DMS153 treated with DMSO at 0.1 percent for 48 hours (cell line): ENCODE measurements at regions not wholly inside any gene's neighbourhood (a gene's known extent, or its start where the extent isn't known, plus 50 kb on each side); places are given as distances from the start of the nearest gene placed in this dataset.

Experiments used
- DNase-seq: peaks from one replicate; lab custom pipeline; 2025; ENCODE audit not compliant: unreplicated experiment; lab: John Stamatoyannopoulos, UW

- DNase-seq: no peak
Measured at GRCh38 chr5:40080191-40080590, 599.5 kb upstream of the PTGER4 start.

DNA sequence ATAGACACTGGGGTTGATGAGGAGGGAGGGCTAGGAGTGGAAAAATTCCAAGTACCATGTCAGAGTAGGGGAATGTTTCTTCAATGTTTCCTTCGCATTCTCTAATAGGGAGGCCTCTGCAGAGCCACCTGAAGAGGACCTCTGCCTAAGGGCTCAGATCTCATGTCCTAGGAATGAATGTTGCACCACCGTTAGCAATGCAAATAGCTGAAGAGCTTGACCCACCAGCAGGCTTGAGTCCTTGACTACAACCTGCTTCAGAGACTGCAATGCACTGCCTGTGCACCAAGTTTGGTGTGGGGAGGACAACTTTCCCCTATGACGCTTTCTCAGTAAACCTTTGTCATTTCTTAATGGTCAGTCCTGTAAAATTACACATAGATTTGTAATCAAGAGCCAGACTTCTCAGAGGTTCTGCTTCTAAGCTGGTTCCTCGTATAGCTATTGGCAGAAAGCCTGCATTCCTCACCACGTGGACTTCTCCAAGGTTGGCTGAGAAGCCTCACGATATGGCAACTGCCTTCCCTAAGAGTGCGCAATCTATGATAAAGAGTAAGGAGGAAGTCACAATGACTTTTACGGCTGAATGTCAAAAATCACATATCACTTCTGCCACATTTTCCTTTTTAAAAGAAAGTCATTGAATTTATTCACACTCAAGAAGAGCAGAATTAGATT is 600.7 kb upstream of the PTGER4 start:
- DNase-seq: no peak

DNA sequence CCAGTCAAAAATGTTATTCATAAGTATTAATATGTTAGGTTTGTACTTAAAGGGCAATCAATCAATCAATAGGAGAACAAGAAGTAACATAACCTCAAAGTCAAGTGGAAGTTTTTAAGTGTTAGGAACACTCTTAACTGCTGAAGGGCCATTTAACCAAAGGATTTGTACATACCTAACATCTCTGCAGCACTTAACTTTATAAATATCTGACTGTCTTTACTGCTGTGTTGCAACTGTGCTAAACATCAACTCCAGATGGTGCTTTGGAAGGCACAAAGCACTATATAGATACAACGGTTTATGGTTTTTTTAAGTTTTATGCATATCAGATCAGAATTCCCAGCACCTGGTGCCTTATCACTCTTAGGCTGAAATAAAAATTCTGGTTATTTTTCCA is 604.9 kb upstream of the PTGER4 start:
- DNase-seq: no peak

DNA sequence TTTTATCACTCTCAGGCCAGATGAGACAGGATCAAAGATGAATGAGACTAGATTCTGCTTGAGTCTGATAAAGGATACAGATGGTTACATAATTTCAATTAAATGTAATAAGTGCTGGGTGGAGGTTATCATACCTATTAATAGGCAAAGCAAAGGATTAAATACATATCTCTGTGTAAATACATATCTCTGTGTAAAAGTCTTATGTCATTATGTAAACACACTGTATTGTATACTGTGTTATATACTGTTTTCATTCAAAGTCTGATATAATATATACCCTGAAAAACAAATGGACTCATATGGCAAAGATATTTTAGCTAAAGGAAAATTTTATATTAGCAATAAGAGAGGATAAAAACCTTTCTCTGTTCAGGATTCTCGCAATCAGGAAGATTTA is 605.8 kb upstream of the PTGER4 start:
- no peak for DNase-seq

- no peak for DNase-seq
Measured at GRCh38 chr5:40071870-40072269, 607.8 kb upstream of the PTGER4 start.

DNA sequence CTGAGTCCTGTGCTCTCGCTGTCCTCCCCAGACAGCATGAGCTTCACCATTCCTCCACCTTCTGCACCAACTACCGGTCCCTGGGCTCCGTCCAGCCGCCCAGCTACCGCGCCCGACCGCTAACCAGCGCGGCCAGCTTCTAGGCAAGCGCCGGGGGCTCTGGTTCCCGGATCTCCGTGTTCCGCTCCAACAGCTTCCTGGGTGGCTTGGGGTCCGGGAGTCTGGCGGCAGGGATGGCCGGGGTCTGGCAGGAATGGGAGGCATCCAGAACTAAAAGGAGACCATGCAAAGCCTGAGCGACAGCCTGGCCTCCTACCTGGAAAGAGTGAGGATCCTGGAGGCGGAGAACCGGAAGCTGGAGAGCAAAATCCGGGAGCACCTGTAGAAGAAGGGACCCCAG is 613.1 kb upstream of the PTGER4 start:
- DNase-seq: no peak

GRCh38 chr5:40052808-40053207 is 626.9 kb upstream of the PTGER4 start:
- DNase-seq: no peak

DNA sequence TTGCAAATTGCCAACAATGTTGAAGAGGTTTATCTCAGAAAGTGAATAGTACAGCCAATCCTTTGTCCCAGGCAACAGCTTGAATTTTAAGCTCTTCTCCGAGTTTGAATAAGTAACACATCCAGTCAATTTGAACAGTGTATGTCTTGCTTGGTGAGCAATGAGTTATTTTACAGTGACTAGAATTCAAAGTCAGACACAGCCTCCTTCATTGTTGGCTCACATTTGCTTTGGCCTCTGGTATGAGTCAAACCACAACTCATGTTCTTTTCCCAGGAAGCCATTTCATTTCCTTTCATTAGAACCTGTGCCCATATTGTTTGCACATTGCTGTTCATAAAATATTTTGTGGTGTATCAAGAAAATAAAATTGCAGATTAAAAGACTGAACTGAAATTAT is 622.0 kb upstream of the DAB2 start:
- no peak for DNase-seq

DNA sequence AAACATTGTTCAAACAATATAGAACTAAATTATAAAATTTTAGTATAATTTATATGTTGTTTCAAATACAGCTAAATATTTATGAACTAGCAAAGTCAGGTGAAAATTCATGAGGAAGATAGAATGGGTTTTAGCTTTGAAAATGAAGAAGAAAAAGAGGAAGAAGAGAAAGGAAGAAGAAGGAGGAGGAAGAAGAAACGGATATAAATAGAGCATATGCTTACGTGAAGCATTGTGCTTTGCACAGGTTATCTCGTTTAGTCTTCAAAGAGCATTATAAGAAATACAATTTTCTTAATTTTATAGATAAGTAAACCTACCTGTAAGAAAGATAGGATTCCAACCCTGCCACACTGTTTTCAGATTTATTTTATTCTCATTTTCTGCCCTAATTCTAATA is 620.6 kb upstream of the DAB2 start:
- DNase-seq: no peak

DNA sequence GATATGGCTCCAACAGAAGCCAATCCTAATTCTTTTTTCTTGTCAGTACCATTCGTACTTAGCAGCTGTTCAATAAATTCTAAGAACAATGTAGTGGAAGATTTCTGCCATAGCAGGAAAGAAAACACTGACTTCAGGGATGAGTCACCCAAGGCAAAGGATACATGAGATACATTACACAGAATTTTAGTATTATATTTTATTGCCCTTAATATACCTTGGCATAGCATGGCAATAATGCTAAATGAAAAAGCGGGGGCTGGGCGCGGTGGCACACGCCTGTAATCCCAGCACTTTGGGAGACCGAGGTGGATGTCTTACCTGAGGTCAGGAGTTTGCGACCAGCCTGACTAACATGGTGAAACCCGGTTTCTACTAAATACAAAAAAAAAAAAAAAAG is 619.1 kb upstream of the DAB2 start:
- DNase-seq: no peak

DNA sequence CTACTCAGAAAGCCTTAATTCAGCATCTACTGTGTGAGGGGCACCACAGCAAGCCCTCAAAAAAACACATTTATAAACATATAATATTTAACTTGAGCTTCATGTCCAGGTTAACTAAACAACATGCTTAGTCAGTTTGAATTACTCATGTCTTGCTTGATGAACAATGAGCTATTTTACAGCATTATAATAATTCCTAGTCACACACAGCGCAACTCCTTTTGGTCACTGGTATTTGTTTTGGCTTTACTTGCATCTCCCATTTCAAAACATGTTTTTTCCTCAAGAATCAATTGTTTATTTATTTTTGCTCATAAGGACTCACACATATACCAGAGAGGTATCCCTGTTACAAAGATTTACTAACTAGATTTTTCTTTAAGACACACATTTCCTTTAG is 616.7 kb upstream of the DAB2 start:
- no peak for DNase-seq

GRCh38 chr5:40037713-40038112 is 612.9 kb upstream of the DAB2 start:
- no peak for DNase-seq

- DNase-seq: no peak
Measured at GRCh38 chr5:40034441-40034840, 609.7 kb upstream of the DAB2 start.

GRCh38 chr5:40033411-40033810 is 608.6 kb upstream of the DAB2 start:
- no peak for DNase-seq

DNA sequence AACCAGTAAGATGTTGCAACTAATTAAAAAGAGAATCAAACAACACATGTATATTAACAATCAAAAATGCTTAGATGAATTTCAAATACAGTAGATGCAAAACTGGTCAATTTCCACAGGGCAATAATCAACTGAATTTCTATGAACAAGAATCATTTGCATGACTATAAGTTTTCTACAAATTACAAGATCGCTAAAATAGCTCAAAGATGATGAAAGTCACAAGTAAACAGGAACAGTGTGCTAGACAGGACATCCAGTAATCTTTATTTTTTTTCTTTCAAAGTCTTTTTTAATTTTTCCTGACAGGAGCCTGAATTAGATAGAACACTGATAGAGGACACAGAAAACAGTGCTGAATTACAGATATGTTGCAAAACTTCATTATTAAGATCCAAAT is 608.2 kb upstream of the DAB2 start:
- no peak for DNase-seq

DNA sequence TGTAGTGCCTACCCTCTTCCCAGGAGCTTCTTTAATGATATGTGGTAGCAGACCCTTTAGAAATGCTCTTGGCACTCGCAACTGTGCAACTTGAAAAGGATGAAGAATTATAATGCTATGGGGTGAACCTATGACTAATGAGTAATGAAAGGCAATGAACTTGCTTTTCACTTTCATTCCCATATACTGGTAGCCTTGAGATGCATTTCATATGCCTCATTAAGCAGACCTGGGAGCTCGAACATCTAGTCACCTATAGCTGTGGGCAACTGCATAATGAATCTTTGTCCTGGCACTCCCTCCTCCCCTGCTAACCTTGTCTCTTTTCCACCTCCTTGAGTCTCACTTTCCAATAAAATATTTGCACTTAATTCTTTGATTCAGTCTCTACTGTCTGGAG is 605.9 kb upstream of the DAB2 start:
- no peak for DNase-seq

DNA sequence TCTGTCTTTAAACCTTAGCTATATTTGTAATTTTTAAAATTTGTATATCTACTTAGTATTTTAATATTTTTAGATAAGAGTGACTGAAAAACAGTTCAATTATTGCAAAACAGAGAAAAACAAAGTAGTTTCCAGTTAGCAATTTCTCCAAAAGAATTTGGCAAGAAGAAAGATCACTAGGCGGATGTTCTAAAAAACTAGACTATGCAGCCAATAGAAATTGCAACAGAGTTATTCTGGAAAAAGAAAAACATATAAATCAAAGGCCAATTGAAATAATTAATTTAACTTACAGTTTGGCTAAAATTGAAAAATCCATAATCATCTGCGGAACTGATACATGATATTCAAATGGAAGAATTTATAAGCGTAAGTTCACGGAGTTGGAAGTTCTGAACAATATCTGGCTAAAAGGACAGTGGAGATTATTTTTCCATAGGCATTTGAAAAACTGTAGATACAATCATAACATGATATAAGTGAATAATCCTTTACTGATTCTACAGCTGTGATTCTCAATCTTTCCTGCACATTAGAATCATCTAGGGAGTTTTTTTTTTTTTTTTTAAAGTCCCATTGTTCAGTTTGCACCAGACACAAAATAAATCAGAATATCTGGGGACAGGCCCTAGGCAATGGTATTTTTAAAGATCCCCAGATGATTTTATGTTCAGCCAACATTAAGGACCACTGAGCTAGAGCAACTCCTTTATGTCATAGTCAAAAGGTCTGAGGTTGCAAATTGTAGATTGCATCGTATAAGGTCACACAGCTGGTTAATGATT is 605.1 kb upstream of the DAB2 start:
- DNase-seq: no peak

GRCh38 chr5:40027400-40027799 is 602.6 kb upstream of the DAB2 start:
- DNase-seq: no peak

- no peak for DNase-seq
Measured at GRCh38 chr5:40025586-40025985, 600.8 kb upstream of the DAB2 start.

GRCh38 chr5:40022057-40022456 is 597.3 kb upstream of the DAB2 start:
- no peak for DNase-seq

DNA sequence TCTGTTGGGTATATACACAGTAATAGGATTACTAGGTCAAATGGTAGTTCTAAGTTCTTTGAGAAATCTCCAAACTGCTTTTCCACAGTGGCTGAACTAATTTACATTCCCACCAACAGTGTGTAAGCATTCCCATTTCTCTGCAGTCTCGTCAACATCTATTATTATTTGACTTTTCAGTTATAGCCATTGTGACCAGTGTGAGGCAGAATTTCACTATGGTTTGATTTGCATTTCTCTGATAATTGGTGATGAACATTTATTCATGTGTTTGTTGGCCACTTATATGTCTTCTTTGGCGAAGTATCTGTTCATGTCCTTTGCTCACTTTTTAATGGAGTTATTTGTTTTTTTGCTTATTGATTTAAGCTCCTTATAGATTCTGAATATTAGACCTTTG is 596.2 kb upstream of the DAB2 start:
- DNase-seq: no peak

DNA sequence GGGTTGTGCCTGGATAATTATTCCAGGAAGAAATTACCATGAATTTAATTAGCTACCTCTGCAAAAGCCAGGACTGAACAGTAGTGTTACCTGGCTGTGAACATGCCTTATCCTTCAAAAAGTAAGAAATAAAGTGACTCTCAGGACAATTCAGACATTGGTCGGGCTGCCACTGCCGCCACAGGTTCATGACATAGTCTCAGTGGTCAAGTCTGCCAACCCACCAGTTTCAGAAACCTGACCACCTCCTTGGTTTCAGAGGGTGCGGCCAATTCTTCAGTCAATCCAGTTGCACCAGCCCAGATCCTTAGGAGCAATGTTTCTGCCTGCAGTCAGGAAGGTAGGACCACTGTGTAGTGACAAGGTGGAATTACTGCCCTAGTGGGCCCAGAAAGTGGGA is 593.1 kb upstream of the DAB2 start:
- no peak for DNase-seq

- DNase-seq: no peak
Measured at GRCh38 chr5:40017135-40017534, 592.4 kb upstream of the DAB2 start.
